HT-29 (cell line): ENCODE measurements at regions not wholly inside any gene's neighbourhood (a gene's known extent, or its start where the extent isn't known, plus 50 kb on each side); places are given as distances from the start of the nearest gene placed in this dataset.
A peak's percentile ranks its signal among the peaks of the same experiment; 100 is the strongest.
"Not testable (repeated sequence)": the region's sequence is repeated elsewhere in the genome, so short reads cannot be mapped to it uniquely, and the experiment has no call there.

Experiments used
- DNase-seq: peaks from one replicate; pipeline ENCODE4 v3.0.0-alpha.2; 2015; ENCODE audit warnings: low spot score

GRCh38 chr4:38511702-38512101, 152.3 kb upstream of the KLF3 start:
- DNase-seq: no peak

- DNase-seq: no peak
Measured at GRCh38 chr4:38512840-38513239, 151.2 kb upstream of the KLF3 start.

DNA sequence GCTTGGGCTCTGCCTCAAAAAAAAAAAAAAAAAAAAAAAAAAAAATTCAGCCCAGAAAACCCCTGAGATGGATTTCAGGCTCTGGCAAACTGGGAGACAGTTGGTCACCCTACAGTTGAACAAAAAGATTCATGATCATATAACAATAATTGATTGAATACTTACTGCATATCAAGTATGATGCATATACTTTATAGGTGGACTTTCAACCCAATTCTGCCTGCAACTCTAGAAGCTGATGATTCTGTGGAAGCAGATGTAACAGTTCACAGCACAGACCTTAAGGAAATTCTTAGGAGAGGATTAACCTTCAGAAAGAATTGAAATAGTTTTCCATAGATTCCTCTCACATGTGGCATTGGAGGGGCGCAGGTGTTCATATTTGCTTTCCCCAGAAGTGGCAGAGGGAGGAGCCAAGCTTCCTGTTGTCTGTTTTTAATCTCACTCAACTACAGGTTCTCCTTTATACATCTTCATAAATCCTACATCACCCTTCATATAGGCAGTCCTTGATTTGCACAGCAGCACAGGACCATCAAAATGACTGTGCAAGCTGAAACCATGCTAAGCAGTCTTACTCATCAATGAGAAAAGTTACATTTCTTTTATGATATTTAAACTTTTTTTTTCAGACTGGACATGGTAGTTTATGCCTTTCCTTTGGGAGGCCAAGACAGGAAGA, 149.4 kb upstream of the KLF3 start:
- no peak for DNase-seq

GRCh38 chr4:38516190-38516589, 147.8 kb upstream of the KLF3 start:
- no peak for DNase-seq

- no peak for DNase-seq
Measured at GRCh38 chr4:38519666-38520065, 144.3 kb upstream of the KLF3 start.

DNA sequence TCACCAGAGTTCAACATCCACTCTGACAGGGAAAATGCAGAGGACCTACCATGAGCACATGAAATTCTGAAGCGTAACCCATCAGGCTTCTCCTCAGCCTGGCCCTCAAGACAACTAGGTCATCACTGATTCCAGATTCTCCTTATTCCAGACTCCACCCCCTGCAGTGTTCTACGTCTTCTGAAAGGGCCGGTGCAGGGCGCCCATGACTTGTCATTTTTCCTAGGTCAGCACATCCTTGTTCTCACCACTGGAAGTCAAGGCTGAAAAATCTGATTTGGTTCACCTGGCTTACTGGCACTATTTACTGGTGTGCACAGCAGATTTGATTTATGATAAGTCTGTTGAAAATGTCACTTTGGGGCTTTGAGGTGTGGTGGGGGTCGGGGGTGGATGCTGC, 140.9 kb upstream of the KLF3 start:
- no peak for DNase-seq

DNA sequence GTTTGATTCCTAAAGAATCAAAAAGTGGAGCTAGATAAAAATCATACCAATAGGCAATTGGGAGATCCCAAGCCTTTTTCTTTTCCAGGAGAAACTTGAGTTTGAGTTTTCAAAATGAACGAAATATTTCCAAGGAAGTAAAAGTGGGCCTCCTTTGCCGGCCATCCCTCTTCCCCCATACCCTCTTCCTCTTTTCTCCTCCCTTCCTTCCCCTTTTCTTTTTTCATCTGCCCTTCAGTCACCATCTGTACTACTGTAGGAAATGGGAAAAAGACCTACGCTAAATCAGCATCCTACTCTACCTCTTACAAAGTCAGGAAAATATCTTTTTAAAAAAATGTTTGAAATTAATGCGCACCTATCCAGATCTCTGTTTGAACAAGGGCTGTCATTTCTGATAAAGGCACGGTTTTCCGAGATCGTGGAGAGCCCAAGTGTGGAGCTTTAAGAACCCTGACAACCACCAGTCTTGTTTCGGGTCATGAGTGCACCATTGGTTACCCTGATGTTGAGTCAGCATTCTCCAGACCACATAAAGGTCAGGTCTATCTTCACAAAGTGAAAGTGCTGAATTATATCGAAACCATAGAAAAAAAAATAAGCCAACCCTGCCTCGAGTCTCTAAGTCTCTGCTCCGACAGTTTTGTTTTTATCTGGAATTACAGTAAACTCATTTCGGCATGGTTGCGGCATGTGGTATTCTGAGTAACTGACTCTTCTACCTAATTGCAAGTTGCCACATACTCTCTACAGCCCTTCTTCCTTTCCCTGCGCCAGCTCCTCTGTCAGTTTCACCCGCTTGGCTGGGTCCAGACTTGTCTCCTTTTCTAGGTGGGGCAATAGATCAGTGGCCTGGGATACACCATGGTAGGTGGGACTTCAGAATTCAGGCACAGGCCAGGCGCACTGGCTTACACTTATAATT, 140.2 kb upstream of the KLF3 start:
- no peak for DNase-seq

DNA sequence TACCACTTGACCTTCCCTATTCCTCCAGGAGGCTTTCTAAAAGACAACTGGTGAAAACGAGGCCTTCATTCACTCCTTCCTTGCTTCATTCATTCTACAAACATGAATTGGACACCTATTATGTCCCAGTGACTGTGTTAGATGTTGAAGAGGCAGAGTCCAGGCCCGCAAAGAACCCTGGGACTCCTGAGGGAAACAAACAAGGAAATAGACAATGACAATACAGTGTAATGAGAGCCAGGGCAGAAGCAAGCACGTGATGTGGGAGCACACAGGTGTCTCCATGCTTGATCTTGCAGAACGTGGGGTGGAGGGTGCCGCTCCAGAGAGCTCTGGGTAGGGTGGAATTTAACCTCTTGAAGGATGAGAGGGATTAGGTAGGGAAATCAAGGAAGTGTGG, 137.6 kb upstream of the KLF3 start:
- DNase-seq: no peak

DNA sequence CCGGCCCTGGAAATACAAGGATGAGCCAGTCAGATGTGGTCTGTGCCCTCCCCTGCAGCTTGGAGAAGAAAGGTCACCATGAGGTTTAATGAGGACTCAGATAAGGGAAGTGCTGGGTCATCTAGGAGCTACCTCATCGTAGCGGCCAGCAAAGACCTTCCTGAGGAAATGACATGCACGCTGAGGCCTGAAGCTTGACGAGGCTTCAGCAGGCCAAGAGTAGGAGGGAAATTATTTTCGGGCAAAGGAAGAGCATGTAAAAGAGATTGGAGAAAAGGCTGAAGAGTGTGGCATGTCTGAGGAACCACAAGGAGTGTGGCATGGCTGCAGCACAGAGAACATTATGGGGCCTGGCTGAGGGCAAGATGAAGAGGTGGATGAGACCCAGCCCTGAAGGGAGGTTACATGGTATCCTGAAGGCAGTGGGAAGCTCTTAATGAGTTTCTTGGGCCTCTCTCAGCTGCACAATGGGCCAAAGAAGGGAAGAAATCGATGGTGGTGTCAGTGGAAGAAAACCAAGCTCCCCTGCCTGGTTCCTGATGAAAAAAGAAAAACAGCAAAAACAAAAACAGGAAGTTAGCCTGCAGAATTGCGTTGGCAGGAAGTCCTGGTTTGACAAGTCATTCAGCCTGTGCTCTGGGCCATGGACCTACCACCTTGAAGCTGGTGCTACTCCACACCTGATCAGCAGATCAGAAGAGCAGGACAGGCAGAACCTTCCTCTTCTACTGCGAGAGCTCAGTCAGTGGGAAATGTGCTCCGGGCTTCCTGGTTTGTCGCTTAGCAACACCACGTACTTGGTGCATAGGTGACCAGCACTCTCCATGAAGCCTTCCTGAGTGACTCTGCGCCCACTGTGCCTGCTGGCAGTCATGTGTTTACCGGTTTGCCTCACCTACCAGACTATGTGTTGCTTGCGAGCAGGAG, 134.5 kb upstream of the KLF3 start:
- DNase-seq: peak; percentile 92

DNA sequence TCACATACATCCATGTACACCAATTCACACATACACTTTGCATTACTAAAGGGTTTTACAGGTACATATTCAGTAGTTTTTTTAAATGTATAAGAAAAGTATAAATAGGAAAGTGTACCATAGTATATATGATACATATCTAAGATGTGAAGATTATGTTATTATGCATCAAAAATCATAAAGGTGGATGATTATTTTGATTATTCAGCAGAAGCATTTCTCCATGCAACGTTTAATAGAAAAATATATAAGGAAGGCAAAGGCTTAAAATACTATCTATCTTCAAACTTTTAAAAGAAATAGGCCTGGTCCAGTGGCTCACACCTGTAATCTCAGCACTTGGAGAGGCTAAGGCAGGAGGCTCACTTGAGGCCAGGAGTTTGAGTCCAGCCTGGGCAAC, 133.5 kb upstream of the KLF3 start:
- no peak for DNase-seq

GRCh38 chr4:38531141-38531727, 132.8 kb upstream of the KLF3 start:
- DNase-seq: no peak

GRCh38 chr4:38532908-38533499, 131.0 kb upstream of the KLF3 start:
- DNase-seq: no peak

DNA sequence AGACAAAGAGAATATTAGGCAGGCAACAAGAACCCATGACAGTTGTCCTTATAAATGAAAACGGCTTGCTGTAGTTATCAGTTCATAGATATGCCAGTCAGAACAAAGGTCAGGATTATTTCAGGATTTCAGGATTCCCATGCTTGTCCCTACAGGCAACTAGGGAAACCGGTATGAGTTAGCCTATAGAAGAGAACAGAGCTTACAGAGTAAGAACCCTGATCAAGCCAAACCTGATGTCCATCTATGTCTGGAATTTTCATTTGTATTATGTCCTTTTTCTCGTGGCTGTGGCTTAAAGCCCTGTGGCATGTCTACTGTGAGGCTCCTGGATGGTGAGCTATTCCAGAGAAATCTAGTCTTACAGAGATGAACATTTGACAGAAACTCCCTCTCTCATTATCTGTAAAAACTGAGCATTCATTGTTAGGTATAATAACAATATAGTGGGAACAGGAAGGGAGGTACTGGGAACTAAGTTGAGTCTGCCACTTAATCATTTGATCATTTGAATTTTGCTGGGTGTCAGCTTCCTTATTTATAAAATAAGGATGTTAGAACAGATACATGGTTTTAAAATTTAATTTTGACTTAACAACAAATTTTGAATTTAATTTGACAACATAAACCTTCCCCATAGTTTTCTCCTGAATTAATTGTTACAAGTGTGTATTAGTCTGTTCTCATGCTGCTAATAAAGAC, 129.5 kb upstream of the KLF3 start:
- DNase-seq: no peak

- not testable (repeated sequence) for DNase-seq
Measured at GRCh38 chr4:38535071-38535470, 128.9 kb upstream of the KLF3 start.

GRCh38 chr4:38535717-38536116, 128.3 kb upstream of the KLF3 start:
- DNase-seq: no peak

DNA sequence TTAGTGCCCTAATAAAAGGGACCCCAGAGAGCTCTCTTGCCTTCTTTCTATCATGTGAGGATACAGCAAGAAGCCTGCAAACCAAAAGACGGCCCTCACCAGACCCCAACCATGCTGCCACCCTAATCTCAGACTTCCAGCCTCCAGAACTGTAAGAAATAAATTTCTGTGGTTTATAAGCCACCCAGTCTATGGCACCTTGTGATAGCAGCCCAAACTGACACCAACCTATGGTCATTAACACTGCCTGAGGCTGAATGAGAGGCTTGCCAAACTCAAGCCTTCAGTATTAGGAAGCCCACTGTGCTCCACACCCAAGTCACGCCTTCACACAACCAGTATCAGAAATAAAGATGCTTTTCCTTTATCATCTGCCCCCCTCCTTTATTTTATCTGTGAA, 127.3 kb upstream of the KLF3 start:
- DNase-seq: no peak

GRCh38 chr4:38537666-38538065, 126.3 kb upstream of the KLF3 start:
- DNase-seq: no peak

GRCh38 chr4:38538517-38538916, 125.5 kb upstream of the KLF3 start:
- no peak for DNase-seq

DNA sequence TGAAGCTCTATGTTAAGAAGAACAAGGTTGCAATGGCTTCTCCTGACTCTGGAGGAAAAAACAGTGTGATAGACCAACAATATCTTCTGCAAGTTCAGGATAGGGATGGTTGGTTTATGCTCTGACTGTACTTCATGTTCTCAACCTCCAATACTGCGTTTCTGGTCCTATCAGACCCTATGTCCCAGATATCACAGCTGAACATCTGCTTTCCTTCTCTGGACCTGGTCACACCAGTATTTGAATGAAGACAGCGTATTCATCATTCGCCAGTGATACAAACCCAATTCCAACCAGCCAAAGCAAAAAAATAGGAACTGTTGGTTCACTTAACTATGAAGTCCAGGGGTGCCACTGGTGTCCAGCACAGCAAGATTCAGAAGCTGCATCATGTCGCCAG, 124.5 kb upstream of the KLF3 start:
- DNase-seq: no peak

GRCh38 chr4:38547052-38547451, 116.9 kb upstream of the KLF3 start:
- DNase-seq: no peak

- no peak for DNase-seq
Measured at GRCh38 chr4:38548256-38548655, 115.7 kb upstream of the KLF3 start.
